ENCODE measurements at regions not wholly inside any gene's neighbourhood (a gene's known extent, or its start where the extent isn't known, plus 50 kb on each side); places are given as distances from the start of the nearest gene placed in this dataset.

DNA sequence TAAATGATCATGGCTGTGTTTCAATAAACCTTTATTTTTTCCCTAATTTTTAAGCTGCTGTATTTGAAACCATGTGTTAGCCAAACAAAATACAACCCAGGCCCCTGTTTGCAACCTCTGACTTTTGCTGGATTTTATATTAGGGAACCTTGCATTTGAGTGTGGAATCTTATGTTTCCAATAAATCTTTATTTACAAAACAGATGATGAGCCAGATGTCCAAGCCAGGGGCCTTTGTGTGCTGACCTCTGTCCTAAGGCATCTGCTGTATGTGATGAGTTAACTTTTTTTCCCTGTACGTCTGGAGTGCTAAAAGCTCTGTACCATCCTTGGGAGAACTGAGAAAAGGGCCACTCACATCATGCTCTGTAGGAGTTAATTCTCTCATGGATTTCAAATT, 162.9 kb downstream of the TRIB2 start:
- no peak for ATAC-seq (ENCODE audit: low read depth)
- Histone ChIP-seq H3K27me3 (ENCODE audit: insufficient read depth, poor library complexity, severe bottlenecking) (no peaks in the 10 kb centered on the region), H3K27ac (ENCODE audit: poor library complexity, severe bottlenecking) (no peak overlapping the region), H3K4me1 (ENCODE audit: insufficient read depth, poor library complexity, severe bottlenecking) (peaks cover 3% of the 10 kb centered on the region), H3K36me3 (ENCODE audit: low read depth) (no peaks in the 10 kb centered on the region), H3K4me3 (ENCODE audit: severe bottlenecking) (no peak overlapping the region), H3K9me3 (ENCODE audit: severe bottlenecking) (no peaks in the 10 kb centered on the region)
- TF ChIP-seq, protein P1, sequence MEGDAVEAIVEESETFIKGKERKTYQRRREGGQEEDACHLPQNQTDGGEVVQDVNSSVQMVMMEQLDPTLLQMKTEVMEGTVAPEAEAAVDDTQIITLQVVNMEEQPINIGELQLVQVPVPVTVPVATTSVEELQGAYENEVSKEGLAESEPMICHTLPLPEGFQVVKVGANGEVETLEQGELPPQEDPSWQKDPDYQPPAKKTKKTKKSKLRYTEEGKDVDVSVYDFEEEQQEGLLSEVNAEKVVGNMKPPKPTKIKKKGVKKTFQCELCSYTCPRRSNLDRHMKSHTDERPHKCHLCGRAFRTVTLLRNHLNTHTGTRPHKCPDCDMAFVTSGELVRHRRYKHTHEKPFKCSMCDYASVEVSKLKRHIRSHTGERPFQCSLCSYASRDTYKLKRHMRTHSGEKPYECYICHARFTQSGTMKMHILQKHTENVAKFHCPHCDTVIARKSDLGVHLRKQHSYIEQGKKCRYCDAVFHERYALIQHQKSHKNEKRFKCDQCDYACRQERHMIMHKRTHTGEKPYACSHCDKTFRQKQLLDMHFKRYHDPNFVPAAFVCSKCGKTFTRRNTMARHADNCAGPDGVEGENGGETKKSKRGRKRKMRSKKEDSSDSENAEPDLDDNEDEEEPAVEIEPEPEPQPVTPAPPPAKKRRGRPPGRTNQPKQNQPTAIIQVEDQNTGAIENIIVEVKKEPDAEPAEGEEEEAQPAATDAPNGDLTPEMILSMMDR (IDR thresholded peaks at IDR 0.05; ENCODE audit: poor library complexity, severe bottlenecking), result no peak
- no peak for DNase-seq (ENCODE audit: low spot score)

DNA sequence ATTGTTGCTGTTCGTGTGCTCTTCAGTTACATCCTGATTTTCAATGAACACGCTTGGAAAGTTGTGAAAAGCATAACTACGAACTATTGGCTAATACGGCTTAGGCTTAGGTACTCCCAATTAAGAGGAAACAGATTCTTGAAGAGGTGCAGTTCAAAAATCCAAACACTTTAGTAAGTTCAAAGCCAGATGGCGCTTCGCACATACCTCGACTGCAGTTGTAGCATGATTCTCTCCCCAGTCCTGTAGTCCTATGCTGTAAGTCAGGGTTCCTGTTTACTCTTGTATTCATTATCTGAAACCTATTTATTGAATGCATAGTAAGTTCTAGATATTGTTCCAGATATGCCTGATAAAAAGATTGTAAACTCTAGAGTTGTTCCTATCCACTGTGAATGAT, 165.2 kb downstream of the TRIB2 start:
- H3K9me3 ChIP-seq (ENCODE audit: severe bottlenecking), result no peaks in the 10 kb centered on the region
- no peaks in the 10 kb centered on the region for H3K36me3 ChIP-seq (ENCODE audit: low read depth)
- ATAC-seq (ENCODE audit: low read depth) (no peak), DNase-seq (ENCODE audit: low spot score) (no peak)
- H3K27ac ChIP-seq (ENCODE audit: poor library complexity, severe bottlenecking), result no peak overlapping the region
- H3K4me3 ChIP-seq (ENCODE audit: severe bottlenecking), result no peak overlapping the region
- no peaks in the 10 kb centered on the region for H3K27me3 ChIP-seq (ENCODE audit: insufficient read depth, poor library complexity, severe bottlenecking)
- peaks cover 6% of the 10 kb centered on the region for H3K4me1 ChIP-seq (ENCODE audit: insufficient read depth, poor library complexity, severe bottlenecking)
- TF ChIP-seq, protein P1 (IDR thresholded peaks at IDR 0.05; ENCODE audit: poor library complexity, severe bottlenecking), result no peak

DNA sequence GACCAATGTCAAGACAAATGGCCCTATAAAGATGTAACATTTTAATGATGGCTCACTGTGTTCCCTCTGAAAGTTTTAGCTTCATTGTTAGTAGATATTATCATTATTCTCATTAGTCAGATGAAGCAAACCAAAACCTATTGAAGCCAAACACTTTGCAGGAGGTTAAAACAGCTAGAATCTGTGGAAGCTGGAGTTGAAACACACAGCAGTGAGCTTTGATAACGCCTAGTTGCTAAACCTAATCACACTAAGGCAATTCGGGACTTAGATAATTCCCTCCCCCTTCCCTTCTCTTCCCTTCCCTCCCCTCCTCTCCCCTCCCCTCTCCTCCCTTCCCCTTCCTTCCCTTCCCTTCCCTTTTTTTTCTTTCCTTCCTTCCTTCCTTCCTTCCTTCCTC, 165.7 kb downstream of the TRIB2 start:
- Histone ChIP-seq H3K4me1 (ENCODE audit: insufficient read depth, poor library complexity, severe bottlenecking) (peaks cover 6% of the 10 kb centered on the region), H3K4me3 (ENCODE audit: severe bottlenecking) (no peak overlapping the region), H3K27me3 (ENCODE audit: insufficient read depth, poor library complexity, severe bottlenecking) (no peaks in the 10 kb centered on the region), H3K36me3 (ENCODE audit: low read depth) (no peaks in the 10 kb centered on the region), H3K27ac (ENCODE audit: poor library complexity, severe bottlenecking) (no peak overlapping the region), H3K9me3 (ENCODE audit: severe bottlenecking) (no peaks in the 10 kb centered on the region)
- TF ChIP-seq, protein P1 (IDR thresholded peaks at IDR 0.05; ENCODE audit: poor library complexity, severe bottlenecking), result no peak
- DNase-seq (ENCODE audit: low spot score), result no peak
- ATAC-seq (ENCODE audit: low read depth), result no peak

DNA sequence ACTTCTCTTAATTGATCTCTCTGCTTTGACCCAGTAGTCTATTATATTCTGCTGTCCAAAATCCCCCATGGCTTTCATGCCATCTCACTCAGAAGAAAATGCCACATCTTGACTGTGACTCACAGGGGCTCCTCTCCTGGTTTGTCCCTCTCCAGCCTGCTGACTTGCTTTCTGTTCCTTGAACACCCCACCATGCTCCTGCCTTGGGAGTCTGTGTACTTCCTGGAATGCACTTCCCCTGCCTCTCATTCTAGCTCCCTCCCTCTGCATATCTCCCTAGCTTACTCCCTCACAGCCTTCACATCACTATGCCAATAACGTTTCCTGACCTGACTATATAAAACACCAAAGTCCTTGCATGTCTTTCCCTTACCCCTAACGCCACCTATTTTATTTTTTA, 167.2 kb downstream of the TRIB2 start:
- Histone ChIP-seq H3K4me1 (ENCODE audit: insufficient read depth, poor library complexity, severe bottlenecking) (peaks cover 6% of the 10 kb centered on the region), H3K9me3 (ENCODE audit: severe bottlenecking) (no peaks in the 10 kb centered on the region), H3K36me3 (ENCODE audit: low read depth) (no peaks in the 10 kb centered on the region), H3K27ac (ENCODE audit: poor library complexity, severe bottlenecking) (no peak overlapping the region), H3K4me3 (ENCODE audit: severe bottlenecking) (no peak overlapping the region), H3K27me3 (ENCODE audit: insufficient read depth, poor library complexity, severe bottlenecking) (no peaks in the 10 kb centered on the region)
- ATAC-seq (ENCODE audit: low read depth) (no peak), DNase-seq (ENCODE audit: low spot score) (no peak)
- TF ChIP-seq, protein P1 (IDR thresholded peaks at IDR 0.05; ENCODE audit: poor library complexity, severe bottlenecking), result no peak

DNA sequence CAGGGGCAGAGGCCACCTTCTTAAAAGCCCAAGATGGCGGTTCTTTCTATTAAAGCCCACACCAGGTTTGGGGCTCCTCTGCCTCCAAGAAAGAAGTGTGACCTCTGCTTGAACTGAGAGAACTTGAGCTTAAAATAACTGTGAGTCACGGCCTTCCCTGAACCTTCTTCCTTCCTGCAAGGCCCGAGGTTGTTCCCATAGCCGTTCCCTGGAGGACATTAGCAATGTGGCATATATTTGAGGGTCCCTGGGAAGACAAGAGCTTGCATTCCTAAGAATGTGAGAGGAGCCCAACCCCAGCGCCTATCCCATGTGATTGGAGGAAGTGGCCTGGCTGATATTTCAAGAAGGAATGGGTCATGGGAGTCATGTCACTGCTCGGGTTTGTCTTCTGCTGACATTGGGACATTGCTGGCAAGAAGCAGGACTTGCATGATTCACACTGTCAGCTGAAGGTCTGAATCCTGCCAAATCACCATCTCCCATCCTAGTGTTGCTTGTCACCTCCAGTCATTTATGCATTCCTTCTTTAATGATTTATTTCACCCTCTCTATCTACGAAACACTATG, 168.1 kb downstream of the TRIB2 start:
- TF ChIP-seq, protein P1 (IDR thresholded peaks at IDR 0.05; ENCODE audit: poor library complexity, severe bottlenecking), result no peak
- Histone ChIP-seq H3K27me3 (ENCODE audit: insufficient read depth, poor library complexity, severe bottlenecking) (no peaks in the 10 kb centered on the region), H3K4me1 (ENCODE audit: insufficient read depth, poor library complexity, severe bottlenecking) (peaks cover 6% of the 10 kb centered on the region), H3K36me3 (ENCODE audit: low read depth) (no peaks in the 10 kb centered on the region), H3K9me3 (ENCODE audit: severe bottlenecking) (no peaks in the 10 kb centered on the region), H3K4me3 (ENCODE audit: severe bottlenecking) (no peak overlapping the region), H3K27ac (ENCODE audit: poor library complexity, severe bottlenecking) (no peak overlapping the region)
- ATAC-seq (ENCODE audit: low read depth) (peak; percentile 61), DNase-seq (ENCODE audit: low spot score) (no peak)

Measured in RWPE2 (cell line).